ENCODE measurements at regions not wholly inside any gene's neighbourhood (a gene's known extent, or its start where the extent isn't known, plus 50 kb on each side); places are given as distances from the start of the nearest gene placed in this dataset.

DNA sequence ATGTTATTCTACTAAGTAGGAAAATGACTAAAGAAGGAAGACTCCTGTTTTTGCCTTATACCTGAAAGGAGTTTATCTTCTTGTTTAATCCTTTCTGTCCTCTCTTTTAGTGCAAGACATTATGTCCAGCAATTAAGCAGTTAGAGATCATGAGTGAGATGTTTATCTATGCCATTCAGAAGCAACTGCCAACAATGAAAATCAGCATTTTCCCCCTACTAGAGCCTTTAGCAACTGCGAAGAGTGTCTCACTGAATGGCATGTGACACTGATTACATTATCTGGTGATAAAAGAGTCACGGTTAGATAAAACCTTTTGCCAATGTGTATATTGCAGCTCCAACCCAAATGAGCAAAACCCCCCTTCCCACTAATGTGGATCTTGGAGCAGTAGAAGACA lies 357.7 kb upstream of the SYT4 start:
- H3K36me3 ChIP-seq: no peaks in the 10 kb centered on the region
- no peaks in the 10 kb centered on the region for H3K27me3 ChIP-seq (replicated peaks; ENCODE audit: insufficient read depth)
- H3K4me1 ChIP-seq (ENCODE audit: control insufficient read depth in 1 of 2, low read depth in 2 of 2): no peaks in the 10 kb centered on the region
- H3K4me3 ChIP-seq: no peak overlapping the region
- no peak for DNase-seq (ENCODE audit: low spot score)
- TF ChIP-seq CTCF (IDR thresholded peaks at IDR 0.05): no peak
- H3K9me3 ChIP-seq: no peaks in the 10 kb centered on the region
- H3K27ac ChIP-seq: no peak overlapping the region
- ATAC-seq (ENCODE audit: insufficient number of reproducible peaks, low FRiP score, low read depth): no peak

DNA sequence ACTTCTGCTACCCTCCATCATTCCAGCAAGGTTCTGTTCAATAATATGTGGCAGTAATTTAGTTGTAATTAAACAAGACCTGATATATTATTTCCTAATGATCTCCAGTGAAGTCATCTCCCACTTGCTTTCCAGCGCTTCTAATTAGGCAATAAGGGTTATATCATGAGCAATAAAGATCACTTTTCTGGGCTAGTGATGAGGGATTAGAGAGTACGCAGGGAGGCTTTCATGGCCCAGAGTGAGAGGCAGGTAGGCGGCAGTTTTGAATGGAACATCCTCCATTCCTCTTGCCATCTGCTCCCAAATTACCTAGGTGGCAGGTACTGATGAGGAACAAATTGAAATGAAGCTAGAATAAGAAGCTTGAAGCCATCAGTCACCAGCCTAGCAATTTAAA lies 358.1 kb upstream of the SYT4 start:
- Histone ChIP-seq H3K9me3 (no peaks in the 10 kb centered on the region), H3K27ac (no peak overlapping the region), H3K4me3 (no peak overlapping the region), H3K36me3 (no peaks in the 10 kb centered on the region), H3K27me3 (replicated peaks; ENCODE audit: insufficient read depth) (no peaks in the 10 kb centered on the region), H3K4me1 (ENCODE audit: control insufficient read depth in 1 of 2, low read depth in 2 of 2) (no peaks in the 10 kb centered on the region)
- DNase-seq (ENCODE audit: low spot score) (no peak), ATAC-seq (ENCODE audit: insufficient number of reproducible peaks, low FRiP score, low read depth) (no peak)
- no peak for TF ChIP-seq CTCF (IDR thresholded peaks at IDR 0.05)

- Histone ChIP-seq H3K27me3 (replicated peaks; ENCODE audit: insufficient read depth) (no peaks in the 10 kb centered on the region), H3K4me3 (no peak overlapping the region)
- no peak for TF ChIP-seq CTCF (IDR thresholded peaks at IDR 0.05)
Measured at GRCh38 chr18:43642727-43643330, 365.5 kb upstream of the SYT4 start.

DNA sequence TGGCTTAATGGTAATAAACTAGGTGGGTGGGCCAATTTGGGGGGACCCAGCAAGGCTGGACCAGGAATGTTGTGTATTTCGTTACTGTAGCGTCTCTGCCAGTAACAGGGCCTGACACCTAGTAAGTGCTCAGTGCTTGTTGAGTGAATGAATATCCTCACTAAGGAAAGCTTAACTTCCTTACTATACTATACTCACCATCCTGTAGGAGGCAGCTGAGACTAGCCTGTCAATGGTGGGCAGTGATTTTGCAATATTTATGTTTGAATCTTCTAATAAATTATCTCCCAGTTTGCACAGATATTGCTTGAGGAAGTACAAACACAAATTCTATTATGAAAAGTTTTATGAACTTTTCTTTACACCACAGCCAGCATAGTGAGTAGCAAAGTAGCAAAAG lies 370.7 kb upstream of the SYT4 start:
- no peaks in the 10 kb centered on the region for H3K4me1 ChIP-seq (ENCODE audit: control insufficient read depth in 1 of 2, low read depth in 2 of 2)
- no peak for ATAC-seq (ENCODE audit: insufficient number of reproducible peaks, low FRiP score, low read depth)
- no peak for TF ChIP-seq CTCF (IDR thresholded peaks at IDR 0.05)
- H3K27ac ChIP-seq: no peak overlapping the region
- no peaks in the 10 kb centered on the region for H3K36me3 ChIP-seq
- no peaks in the 10 kb centered on the region for H3K27me3 ChIP-seq (replicated peaks; ENCODE audit: insufficient read depth)
- H3K9me3 ChIP-seq: no peaks in the 10 kb centered on the region
- no peak for DNase-seq (ENCODE audit: low spot score)
- H3K4me3 ChIP-seq: no peak overlapping the region

More at GRCh38 chr18:43642727-43643330, 365.5 kb upstream of the SYT4 start:
- ATAC-seq (ENCODE audit: insufficient number of reproducible peaks, low FRiP score, low read depth) (no peak), DNase-seq (ENCODE audit: low spot score) (no peak)
- Histone ChIP-seq H3K27ac (no peak overlapping the region), H3K4me1 (ENCODE audit: control insufficient read depth in 1 of 2, low read depth in 2 of 2) (no peaks in the 10 kb centered on the region), H3K36me3 (no peaks in the 10 kb centered on the region), H3K9me3 (no peaks in the 10 kb centered on the region)

GRCh38 chr18:43649649-43650357 lies 372.5 kb upstream of the SYT4 start:
- H3K4me3 ChIP-seq: no peak overlapping the region
- no peaks in the 10 kb centered on the region for H3K27me3 ChIP-seq (replicated peaks; ENCODE audit: insufficient read depth)
- H3K27ac ChIP-seq: no peak overlapping the region
- no peak for TF ChIP-seq CTCF (IDR thresholded peaks at IDR 0.05)
- H3K4me1 ChIP-seq (ENCODE audit: control insufficient read depth in 1 of 2, low read depth in 2 of 2): no peaks in the 10 kb centered on the region
- no peaks in the 10 kb centered on the region for H3K36me3 ChIP-seq
- no peaks in the 10 kb centered on the region for H3K9me3 ChIP-seq
- DNase-seq (ENCODE audit: low spot score): no peak
- no peak for ATAC-seq (ENCODE audit: insufficient number of reproducible peaks, low FRiP score, low read depth)

Data from thoracic aorta (tissue), 2 donors.